A673 (cell line): ENCODE measurements at regions not wholly inside any gene's neighbourhood (a gene's known extent, or its start where the extent isn't known, plus 50 kb on each side); places are given as distances from the start of the nearest gene placed in this dataset.

Experiments
- BruUV-seq: library from RNA; stranded (reverse); fragments of 400-500 nt; replicated peaks from 2 replicates; lab custom pipeline; 2021; lab: Mats Ljungman, UMichigan
- CTCF ChIA-PET: fragments of 300-600 bp; sonication (Branson Sonifier 250); formaldehyde crosslinking; loops from one replicate; lab custom pipeline; 2022; ENCODE audit warnings: antibody characterized with exemption; lab: Charles Lee
- POLR2A ChIA-PET: fragments of 300-600 bp; sonication (Branson Sonifier 250); formaldehyde crosslinking; loops from one replicate; lab custom pipeline; 2022; ENCODE audit warnings: antibody characterized with exemption; ENCODE audit not compliant: low non-redundant PET; lab: Charles Lee
- DNase-seq: peaks from one replicate; pipeline ENCODE4 v3.0.0-alpha.2; 2015; ENCODE audit warnings: low spot score
- H3K27ac ChIP-seq: fragments of 200-600 bp; sonication (generic); 2 replicates; pipeline ENCODE4 v1.5.1; 2016; ENCODE audit warnings: mixed run types, low read depth, mild to moderate bottlenecking, mixed read lengths, antibody characterized with exemption, low read length; ENCODE audit not compliant: poor library complexity, severe bottlenecking
- H3K27me3 ChIP-seq: fragments of 200-600 bp; sonication (generic); replicated peaks from 2 replicates; pipeline ENCODE4 v1.6.1; 2017; ENCODE audit warnings: mixed run types, low read depth, mild to moderate bottlenecking, mixed read lengths, antibody characterized with exemption, low read length; ENCODE audit not compliant: insufficient read depth, poor library complexity
- H3K36me3 ChIP-seq: fragments of 200-600 bp; sonication (generic); 2 replicates; pipeline ENCODE4 v1.6.1; 2016; ENCODE audit warnings: mixed run types, mild to moderate bottlenecking, mixed read lengths, antibody characterized with exemption, low read length; ENCODE audit not compliant: insufficient read depth, poor library complexity, severe bottlenecking
- H3K4me1 ChIP-seq: fragments of 200-600 bp; sonication (generic); 2 replicates; pipeline ENCODE4 v1.6.1; 2017; ENCODE audit warnings: mixed run types, mild to moderate bottlenecking, mixed read lengths, antibody characterized with exemption, low read length; ENCODE audit not compliant: insufficient read depth, poor library complexity, severe bottlenecking
- H3K4me3 ChIP-seq: fragments of 200-600 bp; sonication (generic); 2 replicates; pipeline ENCODE4 v1.5.1; 2016; ENCODE audit warnings: low read depth, mixed run types, mild to moderate bottlenecking, mixed read lengths, low read length; ENCODE audit not compliant: poor library complexity, severe bottlenecking
- H3K9me3 ChIP-seq: fragments of 200-600 bp; sonication (generic); 2 replicates; pipeline ENCODE4 v1.6.1; 2016; ENCODE audit warnings: mixed run types, low read depth, mild to moderate bottlenecking, mixed read lengths, antibody characterized with exemption, low read length; ENCODE audit not compliant: poor library complexity, severe bottlenecking
- CTCF ChIP-seq: fragments of 300-800, 200-600 bp; sonication (generic); conservative IDR thresholded peaks from 2 replicates; pipeline ENCODE4 v1.5.1; 2017; ENCODE audit warnings: low read depth, mild to moderate bottlenecking, antibody characterized with exemption, low read length, moderate library complexity, mixed read lengths
- EZH2 ChIP-seq: fragments of 200-600 bp; sonication (generic); IDR thresholded peaks from 2 replicates; pipeline ENCODE4 v1.6.1; 2017; ENCODE audit warnings: borderline replicate concordance, low read depth, mild to moderate bottlenecking, mixed read lengths, antibody characterized with exemption, low read length; ENCODE audit not compliant: poor library complexity, severe bottlenecking
- intact Hi-C: fragments of 100-400 bp; cut with micrococcal nuclease; formaldehyde crosslinking; loops from one replicate; pipeline ENCODE4 v1.10.0; 2022; ENCODE audit not compliant: unreplicated experiment

- H3K4me1 ChIP-seq = no peaks in the 10 kb centered on the region
- no peak overlapping the region for H3K27ac ChIP-seq
- H3K4me3 ChIP-seq = no peak overlapping the region
- H3K27me3 ChIP-seq = no peaks in the 10 kb centered on the region
- TF ChIP-seq EZH2 = no peak
- TF ChIP-seq CTCF = no peak
- ChIA-PET POLR2A (no interaction called here), CTCF (no interaction called here)
- BruUV-seq = no TSS peak
- H3K36me3 ChIP-seq = no peaks in the 10 kb centered on the region
- peaks cover 12% of the 10 kb centered on the region for H3K9me3 ChIP-seq
- no peak for DNase-seq
- intact Hi-C loops = no loop called here
Observed at GRCh38 chrX:82648062-82648461, 860.0 kb upstream of the POU3F4 start.

- Histone ChIP-seq H3K27me3 (no peaks in the 10 kb centered on the region), H3K4me3 (no peak overlapping the region), H3K9me3 (peaks cover 12% of the 10 kb centered on the region), H3K27ac (no peak overlapping the region), H3K36me3 (no peaks in the 10 kb centered on the region), H3K4me1 (no peaks in the 10 kb centered on the region)
- no peak for TF ChIP-seq CTCF
- TF ChIP-seq EZH2 = no peak
- no peak for DNase-seq
- ChIA-PET POLR2A (no interaction called here), CTCF (no interaction called here)
- intact Hi-C loops = no loop called here
- BruUV-seq = no TSS peak
Observed at GRCh38 chrX:82649645-82650044, 858.4 kb upstream of the POU3F4 start.

GRCh38 chrX:82658492-82658891 lies 849.6 kb upstream of the POU3F4 start:
- POLR2A ChIA-PET = no interaction called here
- TF ChIP-seq CTCF (no peak), EZH2 (no peak)
- Histone ChIP-seq H3K4me1 (no peaks in the 10 kb centered on the region), H3K9me3 (peaks cover 14% of the 10 kb centered on the region), H3K27me3 (no peaks in the 10 kb centered on the region), H3K36me3 (no peaks in the 10 kb centered on the region), H3K4me3 (no peak overlapping the region), H3K27ac (no peak overlapping the region)
- CTCF ChIA-PET = no interaction called here
- intact Hi-C loops = no loop called here
- BruUV-seq = no TSS peak
- DNase-seq = no peak
